Fibroblast of lung (primary cell): ENCODE measurements at regions not wholly inside any gene's neighbourhood (a gene's known extent, or its start where the extent isn't known, plus 50 kb on each side); places are given as distances from the start of the nearest gene placed in this dataset.

Source experiments
- CTCF ChIP-seq, 2 donors: IDR thresholded peaks in 1 of 2; conservative IDR thresholded peaks in 1 of 2; 1 replicate in 1 of 2; 2 replicates in 1 of 2; pipeline ENCODE4 v1.5.1; 2011 to 2012; ENCODE audit warnings: low read length in 2 of 2, control low read depth in 1 of 2, inconsistent platforms in 1 of 2, low read depth in 1 of 2, mild to moderate bottlenecking in 1 of 2
- EZH2 ChIP-seq: IDR thresholded peaks from 2 replicates; pipeline ENCODE4 v1.5.1; 2012; ENCODE audit warnings: low read length, control low read depth, mild to moderate bottlenecking; ENCODE audit errors: missing control alignments

- TF ChIP-seq CTCF (conservative IDR thresholded peaks at IDR 0.05 in 1 of 2, IDR thresholded peaks at IDR 0.05 in 1 of 2; ENCODE audit: low read depth in 1 of 2, low read length in 2 of 2) (no peak), EZH2 (no peak)
Measured at GRCh38 chr12:100720016-100720654, 74.4 kb upstream of the ANO4 start.
